ENCODE measurements at regions not wholly inside any gene's neighbourhood (a gene's known extent, or its start where the extent isn't known, plus 50 kb on each side); places are given as distances from the start of the nearest gene placed in this dataset.
"Not testable (repeated sequence)": the region's sequence is repeated elsewhere in the genome, so short reads cannot be mapped to it uniquely, and the experiment has no call there.

DNA sequence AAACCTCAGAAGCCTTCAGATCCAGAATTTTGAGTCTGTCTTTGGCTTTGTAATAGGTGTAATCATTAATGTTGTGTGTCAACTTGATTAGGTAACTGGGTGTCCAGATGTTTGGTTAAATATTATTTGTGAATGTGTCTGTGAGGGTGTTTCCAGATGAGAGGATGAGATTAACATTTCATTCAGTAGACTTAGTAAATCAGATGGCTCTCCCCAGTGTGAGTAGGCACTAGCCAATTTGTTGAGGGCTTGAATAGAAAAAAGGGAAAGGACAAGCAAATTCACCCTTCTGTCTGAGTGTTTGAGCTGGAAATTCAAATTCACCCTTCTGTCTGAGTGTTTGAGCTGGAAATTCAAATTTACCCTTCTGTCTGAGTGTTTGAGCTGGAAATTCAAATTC is 932.2 kb downstream of the SLC6A15 start:
- DNase-seq (no peak), ATAC-seq (replicated peaks) (no peak)
- Mint-ChIP-seq H3K27ac (no peak overlapping the region), H3K36me3 (no peaks in the 10 kb centered on the region), H3K4me1 (no peaks in the 10 kb centered on the region), H3K4me3 (no peak overlapping the region), H3K27me3 (no peaks in the 10 kb centered on the region), H3K9me3 (peaks cover 0 to 3% of the 10 kb centered on the region in 2 donors)

DNA sequence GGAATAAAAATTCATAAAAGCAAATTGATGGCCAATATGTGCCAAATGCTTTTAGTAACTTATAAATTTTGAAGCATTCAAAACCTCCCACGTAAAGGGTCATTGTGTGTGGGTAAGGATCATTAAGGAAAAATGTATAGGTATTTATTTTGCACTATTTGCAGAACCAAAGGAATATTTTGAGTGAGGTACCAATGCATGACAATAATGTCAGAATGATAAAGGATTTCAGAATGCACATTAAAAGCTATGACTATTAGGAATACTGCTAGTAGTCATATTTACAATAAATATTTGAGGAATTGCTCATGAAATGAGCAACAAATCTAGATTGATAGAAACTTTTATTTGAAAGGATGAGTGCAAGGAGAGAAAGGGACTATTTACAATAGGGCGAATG is 932.8 kb downstream of the SLC6A15 start:
- ATAC-seq (replicated peaks) (no peak), DNase-seq (no peak)
- Mint-ChIP-seq H3K27me3 (no peaks in the 10 kb centered on the region), H3K9me3 (peaks cover 0 to 3% of the 10 kb centered on the region in 2 donors), H3K4me1 (no peaks in the 10 kb centered on the region), H3K4me3 (no peak overlapping the region), H3K27ac (no peak overlapping the region), H3K36me3 (no peaks in the 10 kb centered on the region)

DNA sequence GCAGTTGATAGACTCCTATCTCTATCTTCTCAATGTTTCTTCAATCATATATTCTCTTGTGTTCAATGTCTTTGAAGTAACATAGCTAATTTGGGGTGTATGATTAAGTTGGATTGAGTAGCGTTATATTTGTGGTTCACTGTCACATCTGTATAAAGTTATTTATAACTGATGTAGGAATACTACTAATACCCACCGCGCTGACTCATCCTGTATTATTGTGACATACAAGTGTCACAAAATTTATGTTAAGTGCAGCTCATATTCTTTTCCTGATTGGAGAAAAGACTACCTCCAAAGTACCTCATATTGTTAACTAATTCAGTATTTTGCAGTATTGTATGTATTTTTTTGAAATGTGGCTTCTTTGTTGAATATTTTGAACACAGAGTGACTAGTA is 940.8 kb downstream of the SLC6A15 start:
- no peak for DNase-seq
- no peak overlapping the region for H3K27ac Mint-ChIP-seq
- H3K4me1 Mint-ChIP-seq, result no peaks in the 10 kb centered on the region
- ATAC-seq (replicated peaks), result no peak
- no peaks in the 10 kb centered on the region for H3K27me3 Mint-ChIP-seq
- peaks cover 0 to 3% of the 10 kb centered on the region in 2 donors for H3K9me3 Mint-ChIP-seq
- H3K36me3 Mint-ChIP-seq, result no peaks in the 10 kb centered on the region
- H3K4me3 Mint-ChIP-seq, result no peak overlapping the region

DNA sequence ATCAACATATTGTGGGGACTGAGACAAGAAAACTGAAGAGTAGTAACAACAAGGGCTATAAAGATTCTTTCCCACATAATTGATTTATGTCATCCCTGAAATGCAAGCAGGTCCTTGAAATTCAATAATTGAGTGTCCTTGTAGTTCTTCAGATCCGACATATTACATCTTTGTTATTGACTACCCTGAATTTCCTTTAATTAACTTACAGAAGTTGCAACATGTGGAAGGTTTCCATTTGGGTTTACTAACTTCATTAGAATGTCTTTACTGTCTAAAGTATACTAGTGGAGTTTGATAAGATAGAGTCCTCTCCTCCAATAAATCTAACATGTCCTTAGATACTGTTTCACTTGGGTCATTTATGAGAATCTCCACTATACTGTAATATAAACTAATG is 951.8 kb downstream of the SLC6A15 start:
- no peaks in the 10 kb centered on the region for H3K27me3 Mint-ChIP-seq
- H3K27ac Mint-ChIP-seq, result no peak overlapping the region
- H3K9me3 Mint-ChIP-seq, result peaks cover 3 to 4% of the 10 kb centered on the region in 2 donors
- no peak overlapping the region for H3K4me3 Mint-ChIP-seq
- H3K36me3 Mint-ChIP-seq, result no peaks in the 10 kb centered on the region
- DNase-seq (no peak), ATAC-seq (replicated peaks) (no peak)
- no peaks in the 10 kb centered on the region for H3K4me1 Mint-ChIP-seq

DNA sequence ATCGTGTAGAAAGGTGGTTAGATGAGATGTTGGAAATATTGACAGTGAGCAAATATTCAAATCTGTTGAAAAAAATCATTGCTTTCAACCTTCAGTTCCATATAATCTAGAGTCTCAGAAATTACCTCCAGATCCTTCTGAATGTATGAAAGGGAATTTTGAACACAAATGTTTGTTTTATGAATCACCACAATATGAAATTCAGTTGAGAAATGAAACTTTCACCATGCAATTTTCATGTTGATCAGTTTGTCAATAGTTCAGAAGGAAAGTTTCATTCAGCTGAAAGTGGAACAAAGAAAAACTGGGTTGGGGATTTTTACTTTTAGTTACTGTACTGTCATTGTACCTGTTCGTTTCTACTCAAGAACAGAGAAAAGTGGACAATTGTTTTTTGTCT is 953.6 kb downstream of the SLC6A15 start:
- Mint-ChIP-seq H3K27me3 (no peaks in the 10 kb centered on the region), H3K9me3 (peaks cover 3 to 4% of the 10 kb centered on the region in 2 donors), H3K36me3 (no peaks in the 10 kb centered on the region), H3K4me3 (no peak overlapping the region), H3K27ac (no peak overlapping the region), H3K4me1 (no peaks in the 10 kb centered on the region)
- DNase-seq (no peak), ATAC-seq (replicated peaks) (no peak)

DNA sequence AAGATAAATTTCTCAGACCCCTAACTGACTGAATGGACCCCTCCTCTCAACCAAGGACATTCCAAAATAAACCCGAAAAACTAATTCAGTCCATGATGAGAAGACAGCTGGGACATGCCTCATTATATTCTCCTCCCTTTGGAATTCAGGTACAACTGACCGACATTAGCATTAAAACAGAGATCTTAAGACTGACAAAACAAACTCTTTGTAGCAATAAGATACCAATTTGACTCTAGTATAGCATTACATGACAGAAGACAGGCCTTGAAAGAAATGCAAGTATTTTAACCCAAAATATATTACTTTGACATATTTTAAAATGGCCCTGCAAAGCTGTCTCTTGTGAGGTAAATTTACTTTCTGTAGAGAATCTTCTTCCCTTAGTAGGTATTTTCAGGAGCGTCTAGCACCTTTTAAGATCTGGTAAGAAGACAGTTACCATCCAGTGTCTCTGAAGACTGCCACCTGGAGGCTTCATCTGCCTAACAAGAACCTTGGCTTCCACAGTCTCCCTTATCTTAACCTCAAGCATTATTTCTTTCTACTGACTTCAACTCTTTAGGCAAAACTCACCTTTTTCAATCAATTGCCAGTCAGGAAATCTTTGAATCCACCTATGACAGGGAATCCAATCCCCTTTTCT is 957.5 kb downstream of the SLC6A15 start:
- Mint-ChIP-seq H3K27me3 (no peaks in the 10 kb centered on the region), H3K4me1 (no peaks in the 10 kb centered on the region), H3K27ac (no peak overlapping the region), H3K4me3 (no peak overlapping the region), H3K9me3 (peaks cover 4% of the 10 kb centered on the region in 2 donors), H3K36me3 (no peaks in the 10 kb centered on the region)
- ATAC-seq (replicated peaks) (no peak), DNase-seq (no peak)

DNA sequence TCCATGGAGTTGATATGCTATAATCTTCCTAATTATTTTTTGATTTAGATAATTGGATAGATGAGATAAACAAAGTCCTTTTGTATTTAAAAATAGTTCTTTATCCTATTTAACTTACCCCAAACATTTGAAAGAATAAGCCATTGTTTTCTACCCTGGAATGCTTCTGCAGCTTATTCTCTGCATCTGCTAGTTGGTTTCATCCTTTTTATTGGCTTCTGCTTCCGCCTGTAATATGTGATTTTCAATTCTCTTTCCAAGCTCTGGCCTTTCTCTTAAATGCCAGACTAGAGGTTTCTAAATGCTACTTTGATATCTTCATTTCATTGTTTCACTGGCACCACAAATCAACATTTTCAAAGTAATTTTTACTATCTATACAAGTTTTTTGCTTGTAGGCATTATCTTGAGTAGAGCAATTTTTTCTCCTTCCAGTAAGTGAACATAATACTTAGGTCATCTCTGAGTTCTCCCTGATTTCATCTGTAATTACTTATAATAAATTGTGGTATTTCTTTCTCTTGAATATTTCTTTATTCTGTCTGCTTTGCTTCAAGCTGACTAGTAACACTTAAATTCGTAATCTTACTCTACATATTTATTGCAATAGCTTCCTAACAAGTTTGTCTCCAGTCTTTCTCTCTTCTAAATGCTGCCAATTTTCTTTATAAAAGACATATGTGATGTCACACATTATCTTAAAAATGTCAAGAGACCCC is 958.4 kb downstream of the SLC6A15 start:
- Mint-ChIP-seq H3K4me1 (no peaks in the 10 kb centered on the region), H3K27ac (no peak overlapping the region), H3K4me3 (no peak overlapping the region), H3K27me3 (no peaks in the 10 kb centered on the region), H3K36me3 (no peaks in the 10 kb centered on the region), H3K9me3 (peaks cover 4% of the 10 kb centered on the region in 2 donors)
- DNase-seq (no peak), ATAC-seq (replicated peaks) (no peak)

DNA sequence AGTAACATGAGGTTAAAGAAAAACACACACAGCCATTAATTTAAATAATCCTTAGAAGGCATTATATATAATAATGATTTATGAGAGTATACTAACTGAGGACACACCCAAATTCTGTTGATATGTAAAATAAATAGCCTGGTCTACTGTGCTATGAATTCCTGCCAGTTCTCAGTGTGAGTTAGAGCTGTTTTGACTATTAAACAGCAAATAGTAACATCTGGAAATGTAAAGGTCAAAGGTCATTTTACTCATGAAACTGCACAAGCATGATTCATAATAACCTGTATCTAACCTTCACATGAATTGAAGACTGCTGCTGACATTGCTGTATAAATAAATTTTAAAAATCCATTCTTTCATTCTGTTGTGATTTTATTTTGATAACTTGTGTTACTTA is 966.7 kb downstream of the SLC6A15 start:
- Mint-ChIP-seq H3K9me3 (peaks cover 1 to 4% of the 10 kb centered on the region in 2 donors), H3K36me3 (no peaks in the 10 kb centered on the region), H3K4me1 (no peaks in the 10 kb centered on the region), H3K27ac (no peak overlapping the region), H3K4me3 (no peak overlapping the region), H3K27me3 (no peaks in the 10 kb centered on the region)
- ATAC-seq (replicated peaks), result no peak
- DNase-seq, result no peak

DNA sequence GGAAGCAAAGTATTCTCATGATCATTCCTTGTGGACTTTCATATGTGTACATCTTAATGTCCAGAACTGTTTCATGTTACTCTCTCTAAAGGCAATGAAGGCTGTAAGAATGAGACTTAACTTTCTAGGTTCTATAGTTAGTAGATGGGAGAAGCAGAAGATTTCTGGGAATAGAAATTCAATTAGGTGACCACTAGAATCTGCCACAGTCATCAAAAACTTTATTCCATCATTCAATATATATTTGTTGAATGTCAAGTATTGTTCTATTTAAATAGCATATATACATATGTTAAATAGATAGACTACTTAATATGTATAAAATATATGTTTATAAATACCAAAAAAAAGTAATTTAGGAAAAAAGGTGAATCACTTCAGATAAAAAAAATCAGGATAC is 972.9 kb downstream of the SLC6A15 start:
- Mint-ChIP-seq H3K9me3 (no peaks in the 10 kb centered on the region), H3K4me3 (no peak overlapping the region), H3K36me3 (no peaks in the 10 kb centered on the region), H3K27ac (no peak overlapping the region), H3K4me1 (no peaks in the 10 kb centered on the region), H3K27me3 (no peaks in the 10 kb centered on the region)
- no peak for DNase-seq
- no peak for ATAC-seq (replicated peaks)

DNA sequence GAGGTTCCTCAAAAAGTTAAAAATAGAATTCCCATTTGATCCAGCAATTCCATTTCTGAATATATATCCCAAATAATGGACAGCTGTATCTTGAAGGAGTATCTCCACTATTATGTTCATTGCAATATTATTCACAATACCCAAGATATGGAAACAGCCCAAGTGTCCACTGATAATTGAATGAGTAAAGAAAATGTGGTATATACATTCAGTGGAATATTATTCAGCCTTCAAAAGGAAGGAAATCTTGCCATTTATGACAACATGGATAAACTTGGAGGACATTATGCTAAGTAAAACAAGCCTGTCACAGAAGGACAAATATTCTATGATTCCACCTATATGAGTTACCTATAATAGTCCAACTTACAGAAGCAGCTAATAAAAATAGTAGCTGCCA is 979.0 kb downstream of the SLC6A15 start:
- ATAC-seq (replicated peaks) (no peak), DNase-seq (no peak)
- no peaks in the 10 kb centered on the region for H3K9me3 Mint-ChIP-seq
- H3K4me3 Mint-ChIP-seq, result no peak overlapping the region
- no peaks in the 10 kb centered on the region for H3K27me3 Mint-ChIP-seq
- no peaks in the 10 kb centered on the region for H3K4me1 Mint-ChIP-seq
- no peak overlapping the region for H3K27ac Mint-ChIP-seq
- H3K36me3 Mint-ChIP-seq, result no peaks in the 10 kb centered on the region

DNA sequence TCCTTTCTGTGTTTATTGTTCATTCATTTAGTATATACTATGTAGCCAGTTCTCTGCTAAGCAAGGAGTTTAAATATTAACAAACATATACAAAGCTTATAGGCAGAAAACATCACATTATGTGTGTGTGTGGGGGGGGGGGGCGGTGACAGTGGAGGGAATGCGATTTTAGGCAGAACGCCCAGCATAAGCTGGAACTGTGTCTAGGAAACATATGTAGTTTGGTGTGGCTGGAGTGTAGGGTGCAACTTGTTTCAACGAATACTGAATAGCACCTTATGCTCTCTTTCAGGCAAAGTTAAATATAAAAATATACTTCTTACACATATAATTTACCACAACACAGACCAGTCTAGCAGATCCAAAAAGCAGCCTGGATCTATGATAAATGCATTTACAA is 980.6 kb downstream of the SLC6A15 start:
- Mint-ChIP-seq H3K4me3 (no peak overlapping the region), H3K27ac (no peak overlapping the region), H3K9me3 (no peaks in the 10 kb centered on the region), H3K36me3 (no peaks in the 10 kb centered on the region), H3K27me3 (no peaks in the 10 kb centered on the region), H3K4me1 (no peaks in the 10 kb centered on the region)
- DNase-seq, result no peak
- no peak for ATAC-seq (replicated peaks)

DNA sequence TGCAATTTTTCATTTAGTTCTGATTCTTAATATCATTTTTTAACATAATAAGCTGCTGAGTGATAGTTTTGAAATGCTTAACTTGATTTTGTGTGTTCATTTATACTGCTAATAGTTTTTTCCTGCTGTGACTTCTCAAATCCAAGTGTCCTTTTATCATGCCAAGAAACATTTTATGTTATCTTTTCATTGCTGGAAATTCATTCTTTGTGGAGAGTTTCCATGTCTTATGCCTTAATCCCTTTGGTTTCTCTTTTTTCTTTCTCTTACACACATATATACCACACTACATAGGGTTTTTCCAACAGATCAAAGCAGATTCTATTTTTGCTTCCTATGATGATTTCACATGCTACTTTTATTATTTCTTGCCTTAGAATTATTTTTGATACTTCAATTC is 981.1 kb downstream of the SLC6A15 start:
- ATAC-seq (replicated peaks) (no peak), DNase-seq (no peak)
- Mint-ChIP-seq H3K4me1 (no peaks in the 10 kb centered on the region), H3K36me3 (no peaks in the 10 kb centered on the region), H3K27me3 (no peaks in the 10 kb centered on the region), H3K4me3 (no peak overlapping the region), H3K27ac (no peak overlapping the region), H3K9me3 (no peaks in the 10 kb centered on the region)

DNA sequence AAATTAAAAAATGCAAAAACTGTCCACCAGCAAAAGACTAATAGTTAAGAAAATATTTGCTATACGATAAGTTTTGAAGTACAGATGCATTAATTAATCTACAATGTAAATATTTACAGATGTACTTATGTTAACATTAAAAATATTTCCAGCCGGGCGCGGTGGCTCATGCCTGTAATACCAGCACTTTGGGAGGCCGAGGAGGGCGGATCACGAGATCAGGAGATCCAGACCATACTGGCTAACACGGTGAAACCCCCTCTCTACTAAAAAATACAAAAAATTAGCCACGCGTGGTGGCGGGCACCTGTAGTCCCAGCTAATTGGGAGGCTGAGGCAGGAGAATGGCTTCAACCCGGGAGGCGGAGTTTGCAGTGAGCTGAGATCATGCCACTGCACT is 982.8 kb downstream of the SLC6A15 start:
- not testable (repeated sequence) for ATAC-seq (replicated peaks); H3K9me3 Mint-ChIP-seq; H3K4me3 Mint-ChIP-seq; H3K36me3 Mint-ChIP-seq; H3K27me3 Mint-ChIP-seq; H3K4me1 Mint-ChIP-seq; DNase-seq; H3K27ac Mint-ChIP-seq

DNA sequence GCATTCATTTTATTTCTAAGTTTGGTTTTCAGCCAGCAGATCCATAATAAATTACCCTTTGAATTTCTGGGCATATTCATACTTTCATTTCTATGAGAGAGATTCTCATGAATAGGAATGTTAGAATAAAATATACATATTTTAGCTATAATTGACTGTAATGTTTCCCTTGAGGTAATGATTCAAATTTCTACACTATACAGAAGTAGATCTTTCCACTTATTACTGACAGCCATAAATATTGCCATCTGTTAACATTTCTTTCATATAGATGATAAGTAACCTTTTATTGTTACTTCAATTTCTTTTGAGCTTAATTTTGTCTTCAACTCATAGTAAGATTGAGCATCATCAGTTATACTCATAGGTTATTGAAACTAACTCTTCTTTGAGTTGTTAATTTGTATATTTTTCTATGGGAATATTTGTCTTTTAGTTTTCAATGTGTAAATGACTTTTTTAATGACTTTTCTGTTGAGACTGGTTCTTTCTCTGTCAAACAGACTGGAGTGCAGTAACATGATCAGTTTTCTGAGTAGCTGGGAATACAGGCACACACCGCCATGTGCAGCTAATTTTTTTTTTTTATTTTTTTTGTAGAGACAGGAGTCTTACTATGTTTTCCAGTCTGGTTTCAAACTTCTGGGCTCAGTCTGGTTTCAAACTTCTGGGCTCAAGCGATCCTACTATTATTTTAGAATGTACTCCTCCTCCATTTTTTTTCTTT is 991.6 kb downstream of the SLC6A15 start:
- DNase-seq (no peak), ATAC-seq (replicated peaks) (no peak)
- H3K4me1 Mint-ChIP-seq, result no peaks in the 10 kb centered on the region
- no peak overlapping the region for H3K4me3 Mint-ChIP-seq
- H3K27ac Mint-ChIP-seq, result no peak overlapping the region
- no peaks in the 10 kb centered on the region for H3K27me3 Mint-ChIP-seq
- no peaks in the 10 kb centered on the region for H3K9me3 Mint-ChIP-seq
- no peaks in the 10 kb centered on the region for H3K36me3 Mint-ChIP-seq

DNA sequence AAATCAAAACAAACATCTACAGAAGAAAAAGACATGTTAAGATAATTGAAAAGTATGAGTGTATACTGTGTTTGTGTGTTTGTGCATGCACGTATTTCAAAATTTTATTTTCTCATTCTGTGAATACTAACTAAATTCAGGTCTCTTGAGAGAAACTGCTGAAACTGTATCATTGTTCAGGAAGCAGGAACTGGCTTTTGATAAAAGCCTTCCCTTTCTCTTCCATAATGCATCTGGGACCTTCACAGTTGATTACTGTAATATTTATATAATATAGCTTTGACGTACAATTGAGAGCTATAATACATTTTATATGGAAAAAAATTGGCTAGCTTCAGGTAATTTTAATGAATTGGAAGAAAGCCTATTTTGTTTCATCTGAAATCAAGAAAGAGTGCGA is 993.5 kb downstream of the SLC6A15 start:
- Mint-ChIP-seq H3K4me1 (no peaks in the 10 kb centered on the region), H3K9me3 (no peaks in the 10 kb centered on the region), H3K27ac (no peak overlapping the region), H3K27me3 (no peaks in the 10 kb centered on the region), H3K36me3 (no peaks in the 10 kb centered on the region), H3K4me3 (no peak overlapping the region)
- no peak for ATAC-seq (replicated peaks)
- DNase-seq, result no peak
